OCI-LY1 (cell line): ENCODE measurements at regions not wholly inside any gene's neighbourhood (a gene's known extent, or its start where the extent isn't known, plus 50 kb on each side); places are given as distances from the start of the nearest gene placed in this dataset.

Experiments used
- H2AFZ ChIP-seq: fragments of 200-600 bp; sonication (generic), shearing (Covaris generic); 2 replicates; pipeline ENCODE4 v1.6.0; 2014; ENCODE audit warnings: antibody characterized with exemption, mild to moderate bottlenecking, low read length
- H3F3A ChIP-seq: fragments of 200-600 bp; sonication (generic), shearing (Covaris generic); 2 replicates; pipeline ENCODE4 v1.6.0; 2014; ENCODE audit warnings: mild to moderate bottlenecking, antibody characterized with exemption, low read length, moderate library complexity; ENCODE audit not compliant: insufficient read depth
- H3K27ac ChIP-seq: fragments of 200-600 bp; sonication (generic); 2 replicates; pipeline ENCODE4 v1.5.1; 2014; ENCODE audit warnings: low read length, mixed run types, mild to moderate bottlenecking, low read depth; ENCODE audit not compliant: poor library complexity, severe bottlenecking
- H3K27me3 ChIP-seq: fragments of 200-600 bp; sonication (generic); 2 replicates; pipeline ENCODE4 v1.6.0; 2014; ENCODE audit warnings: antibody characterized with exemption, mild to moderate bottlenecking, low read length, moderate library complexity; ENCODE audit not compliant: insufficient read depth
- H3K36me3 ChIP-seq: fragments of 200-600 bp; sonication (generic); 2 replicates; pipeline ENCODE4 v1.6.1; 2014; ENCODE audit warnings: mild to moderate bottlenecking, antibody characterized with exemption, low read length, moderate library complexity, mixed read lengths; ENCODE audit not compliant: insufficient read depth
- H3K4me1 ChIP-seq: fragments of 200-600 bp; sonication (generic); 2 replicates; pipeline ENCODE4 v1.5.1; 2014; ENCODE audit warnings: mild to moderate bottlenecking, low read length, moderate library complexity; ENCODE audit not compliant: insufficient read depth, severe bottlenecking
- H3K4me2 ChIP-seq: fragments of 200-600 bp; sonication (generic), shearing (Covaris generic); 2 replicates; pipeline ENCODE4 v1.6.1; 2014; ENCODE audit warnings: low read length
- H3K4me3 ChIP-seq: fragments of 200-600 bp; sonication (generic); 2 replicates; pipeline ENCODE4 v1.5.1; 2014; ENCODE audit warnings: low read length, low read depth, mild to moderate bottlenecking, mixed read lengths; ENCODE audit not compliant: poor library complexity, severe bottlenecking
- H3K79me2 ChIP-seq: fragments of 200-600 bp; shearing (Covaris generic); 2 replicates; pipeline ENCODE4 v1.6.1; 2016; ENCODE audit warnings: mixed run types, low read length, mixed read lengths; ENCODE audit not compliant: insufficient read depth
- H3K9ac ChIP-seq: fragments of 200-600 bp; sonication (generic), shearing (Covaris generic); 2 replicates; pipeline ENCODE4 v1.6.1; 2014; ENCODE audit warnings: mild to moderate bottlenecking, low read length, mixed read lengths
- H3K9me2 ChIP-seq: fragments of 200-600 bp; sonication (generic), shearing (Covaris generic); 2 replicates; pipeline ENCODE4 v1.6.1; 2014; ENCODE audit warnings: low read depth, mild to moderate bottlenecking, low read length, mixed read lengths
- H3K9me3 ChIP-seq: fragments of 200-600 bp; shearing (Covaris generic); 2 replicates; pipeline ENCODE4 v1.6.1; 2014; ENCODE audit warnings: low read length, mixed read lengths
- H4K20me1 ChIP-seq: fragments of 200-600 bp; sonication (generic), shearing (Covaris generic); 2 replicates; pipeline ENCODE4 v1.6.0; 2016; ENCODE audit warnings: mild to moderate bottlenecking, low read length; ENCODE audit not compliant: insufficient read depth
- CTCF ChIP-seq: fragments of 200-600 bp; sonication (generic), shearing (Covaris generic); IDR thresholded peaks from 2 replicates; pipeline ENCODE4 v1.5.1; 2017; ENCODE audit warnings: mild to moderate bottlenecking, antibody characterized with exemption, low read length, moderate library complexity, mixed read lengths
- EZH2 ChIP-seq: fragments of 200-600 bp; sonication (generic), shearing (Covaris generic); IDR thresholded peaks from 2 replicates; pipeline ENCODE4 v1.8.0; 2017; ENCODE audit warnings: borderline replicate concordance, mixed run types, mild to moderate bottlenecking, antibody characterized with exemption, low read length, moderate library complexity, mixed read lengths

- TF ChIP-seq EZH2 (no peak), CTCF (no peak)
- no peaks in the 10 kb centered on the region for H3K36me3 ChIP-seq
- H3K4me1 ChIP-seq = no peaks in the 10 kb centered on the region
- H3K9me3 ChIP-seq = no peaks in the 10 kb centered on the region
- H3K27ac ChIP-seq = no peak overlapping the region
- H3K27me3 ChIP-seq = no peaks in the 10 kb centered on the region
- no peaks in the 10 kb centered on the region for H3K79me2 ChIP-seq
- no peak overlapping the region for H3K4me3 ChIP-seq
- H3K9me2 ChIP-seq = no peaks in the 10 kb centered on the region
- no peak overlapping the region for H3K4me2 ChIP-seq
- no peak overlapping the region for H2AFZ ChIP-seq
- H3F3A ChIP-seq = no peaks in the 10 kb centered on the region
- no peaks in the 10 kb centered on the region for H4K20me1 ChIP-seq
- no peak overlapping the region for H3K9ac ChIP-seq
Measured at GRCh38 chr11:129258205-129258604, 66.1 kb upstream of the ARHGAP32 start.

- H3K4me2 ChIP-seq = no peak overlapping the region
- no peak overlapping the region for H2AFZ ChIP-seq
- H3K79me2 ChIP-seq = no peaks in the 10 kb centered on the region
- H3K9me2 ChIP-seq = no peaks in the 10 kb centered on the region
- H3K9ac ChIP-seq = no peak overlapping the region
- H3K27ac ChIP-seq = no peak overlapping the region
- no peak overlapping the region for H3K4me3 ChIP-seq
- H3K4me1 ChIP-seq = no peaks in the 10 kb centered on the region
- H3K9me3 ChIP-seq = no peaks in the 10 kb centered on the region
- H3F3A ChIP-seq = no peaks in the 10 kb centered on the region
- H4K20me1 ChIP-seq = no peaks in the 10 kb centered on the region
- H3K36me3 ChIP-seq = no peaks in the 10 kb centered on the region
- TF ChIP-seq CTCF = no peak
- TF ChIP-seq EZH2 = no peak
- no peaks in the 10 kb centered on the region for H3K27me3 ChIP-seq
Measured at GRCh38 chr11:129257512-129257911, 65.4 kb upstream of the ARHGAP32 start.

GRCh38 chr11:129252621-129253020 lies 60.5 kb upstream of the ARHGAP32 start:
- no peaks in the 10 kb centered on the region for H3K4me1 ChIP-seq
- H3K9ac ChIP-seq = no peak overlapping the region
- no peak for TF ChIP-seq CTCF
- no peak for TF ChIP-seq EZH2
- H3K27ac ChIP-seq = no peak overlapping the region
- H2AFZ ChIP-seq = no peak overlapping the region
- no peaks in the 10 kb centered on the region for H3F3A ChIP-seq
- no peaks in the 10 kb centered on the region for H3K79me2 ChIP-seq
- H4K20me1 ChIP-seq = no peaks in the 10 kb centered on the region
- H3K9me3 ChIP-seq = no peaks in the 10 kb centered on the region
- H3K27me3 ChIP-seq = no peaks in the 10 kb centered on the region
- H3K4me2 ChIP-seq = no peak overlapping the region
- no peaks in the 10 kb centered on the region for H3K9me2 ChIP-seq
- H3K4me3 ChIP-seq = no peak overlapping the region
- no peaks in the 10 kb centered on the region for H3K36me3 ChIP-seq
